ENCODE measurements at regions not wholly inside any gene's neighbourhood (a gene's known extent, or its start where the extent isn't known, plus 50 kb on each side); places are given as distances from the start of the nearest gene placed in this dataset.
A peak's percentile ranks its signal among the peaks of the same experiment; 100 is the strongest.

DNA sequence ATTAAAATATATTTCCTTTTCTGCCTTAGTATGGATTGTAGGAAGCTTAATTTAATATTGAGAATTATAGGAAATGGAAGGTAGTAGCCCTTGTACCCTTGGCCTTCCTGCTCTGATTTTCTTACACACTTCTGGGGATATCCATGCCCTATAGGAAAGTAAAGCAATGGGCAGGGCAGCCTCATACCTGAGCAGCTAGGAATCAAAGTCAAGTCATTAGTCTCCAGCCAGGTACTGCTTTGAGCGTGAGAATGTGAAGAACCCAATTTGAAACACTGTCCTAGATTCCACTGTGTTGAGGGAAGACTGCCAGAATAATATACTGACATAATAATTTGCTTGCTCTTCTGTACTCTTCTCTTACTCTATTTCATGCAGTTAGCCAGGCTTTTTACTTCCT, 51.0 kb upstream of the L3MBTL3 start:
- H3K4me1 ChIP-seq (ENCODE audit: control insufficient read depth, insufficient read depth, low read length, poor library complexity, severe bottlenecking): no peaks in the 10 kb centered on the region
- H3K9me3 ChIP-seq (ENCODE audit: control insufficient read depth, low read length): no peaks in the 10 kb centered on the region
- no CpG with 5 or more reads among the region's 1 CpG for WGBS, 2 experiments (ENCODE audit: insufficient coverage in 2 of 2)
- no peak overlapping the region for H3K4me3 ChIP-seq (ENCODE audit: extremely low read depth, insufficient read depth, low read length, poor library complexity, severe bottlenecking)
- no peaks in the 10 kb centered on the region for H3K36me3 ChIP-seq (ENCODE audit: control insufficient read depth, insufficient read depth, low read length)
- no peak overlapping the region for H3K27ac ChIP-seq (ENCODE audit: low read depth, low read length, severe bottlenecking)

DNA sequence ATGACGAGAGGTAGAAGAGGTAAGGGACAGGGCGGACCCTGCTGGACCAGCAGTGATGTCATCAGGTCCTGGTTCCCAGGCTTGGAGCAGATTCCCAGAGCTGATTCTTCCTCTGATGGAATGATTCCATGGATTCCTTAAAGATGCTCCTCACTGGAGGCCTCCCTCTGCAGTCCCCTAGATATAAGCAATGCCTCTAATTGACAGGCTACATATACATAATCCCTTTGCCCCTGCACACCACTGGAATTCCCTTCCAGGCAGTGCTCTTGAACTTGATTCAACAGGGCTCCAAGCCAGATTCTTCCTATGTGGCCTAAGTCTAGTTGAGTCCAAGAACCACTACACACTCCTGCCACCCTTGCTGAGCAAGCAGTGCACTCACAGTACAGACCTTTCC, 52.3 kb upstream of the L3MBTL3 start:
- H3K9me3 ChIP-seq (ENCODE audit: control insufficient read depth, low read length): no peaks in the 10 kb centered on the region
- H3K4me1 ChIP-seq (ENCODE audit: control insufficient read depth, insufficient read depth, low read length, poor library complexity, severe bottlenecking): no peaks in the 10 kb centered on the region
- WGBS, 2 experiments (ENCODE audit: insufficient coverage in 2 of 2): 81 to 100% methylated on average over 1 to 2 of the region's 2 CpGs
- no peak overlapping the region for H3K27ac ChIP-seq (ENCODE audit: low read depth, low read length, severe bottlenecking)
- no peak overlapping the region for H3K4me3 ChIP-seq (ENCODE audit: extremely low read depth, insufficient read depth, low read length, poor library complexity, severe bottlenecking)
- H3K36me3 ChIP-seq (ENCODE audit: control insufficient read depth, insufficient read depth, low read length): no peaks in the 10 kb centered on the region

DNA sequence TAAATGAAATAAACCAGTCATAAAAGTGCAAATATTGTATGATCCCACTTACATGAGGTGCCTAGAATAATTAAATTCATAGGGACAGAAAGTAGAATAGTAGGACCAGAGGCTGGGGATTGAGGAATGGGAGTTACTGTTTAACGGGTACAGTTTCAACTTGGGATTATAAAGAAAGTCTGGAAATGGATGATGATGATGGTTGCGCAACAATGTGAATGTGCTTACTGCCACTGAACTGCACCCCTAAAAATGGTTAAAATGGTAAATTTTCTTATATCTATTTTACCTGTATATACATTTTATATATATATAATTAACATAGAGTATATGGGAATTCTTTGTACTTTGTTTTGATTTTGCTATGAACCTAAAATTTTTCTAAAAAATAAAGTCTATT, 53.3 kb upstream of the L3MBTL3 start:
- Histone ChIP-seq H3K4me3 (ENCODE audit: extremely low read depth, insufficient read depth, low read length, poor library complexity, severe bottlenecking) (no peak overlapping the region), H3K27ac (ENCODE audit: low read depth, low read length, severe bottlenecking) (no peak overlapping the region)
- 75 to 100% methylated on average over 1 of the region's 2 CpGs for WGBS, 2 experiments (ENCODE audit: insufficient coverage in 2 of 2)

DNA sequence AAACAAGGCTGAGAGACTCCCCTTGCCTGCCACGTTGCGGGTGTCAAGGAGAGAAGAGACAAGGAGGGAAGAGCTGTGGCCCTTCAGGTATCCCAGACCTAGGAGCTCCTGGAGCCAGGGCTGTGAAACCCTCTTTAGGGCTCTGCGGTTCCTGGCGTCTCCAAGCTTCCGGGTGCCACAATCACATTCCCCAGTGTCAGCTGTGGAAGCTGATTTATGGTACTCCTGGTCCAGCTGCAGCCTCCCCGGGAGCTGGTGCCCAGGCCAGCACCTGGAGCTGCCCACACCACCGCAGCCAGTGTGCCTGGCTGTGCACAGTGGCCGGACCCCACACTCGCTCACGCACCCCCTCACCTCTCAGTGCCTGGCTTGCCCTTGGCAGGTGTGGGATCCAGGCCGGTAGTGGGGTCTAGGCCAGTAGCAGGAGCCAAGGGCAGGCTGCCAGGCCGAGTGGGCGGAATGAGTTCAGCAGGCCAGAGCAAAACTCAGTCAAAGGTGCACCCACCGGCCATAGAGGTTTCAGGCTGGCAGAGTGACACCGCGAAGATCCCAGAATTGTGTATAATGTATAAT, 58.9 kb upstream of the L3MBTL3 start:
- Histone ChIP-seq H3K4me3 (ENCODE audit: extremely low read depth, insufficient read depth, low read length, poor library complexity, severe bottlenecking) (no peak overlapping the region), H3K4me1 (ENCODE audit: control insufficient read depth, insufficient read depth, low read length, poor library complexity, severe bottlenecking) (no peaks in the 10 kb centered on the region), H3K27ac (ENCODE audit: low read depth, low read length, severe bottlenecking) (no peak overlapping the region), H3K9me3 (ENCODE audit: control insufficient read depth, low read length) (no peaks in the 10 kb centered on the region), H3K36me3 (ENCODE audit: control insufficient read depth, insufficient read depth, low read length) (no peaks in the 10 kb centered on the region)
- 89 to 96% methylated on average over 9 to 12 of the region's 16 CpGs for WGBS, 2 experiments (ENCODE audit: insufficient coverage in 2 of 2)

More for the DNA sequence above, 53.3 kb upstream of the L3MBTL3 start:
- no peaks in the 10 kb centered on the region for H3K9me3 ChIP-seq (ENCODE audit: control insufficient read depth, low read length)
- no peaks in the 10 kb centered on the region for H3K4me1 ChIP-seq (ENCODE audit: control insufficient read depth, insufficient read depth, low read length, poor library complexity, severe bottlenecking)
- H3K36me3 ChIP-seq (ENCODE audit: control insufficient read depth, insufficient read depth, low read length): no peaks in the 10 kb centered on the region

DNA sequence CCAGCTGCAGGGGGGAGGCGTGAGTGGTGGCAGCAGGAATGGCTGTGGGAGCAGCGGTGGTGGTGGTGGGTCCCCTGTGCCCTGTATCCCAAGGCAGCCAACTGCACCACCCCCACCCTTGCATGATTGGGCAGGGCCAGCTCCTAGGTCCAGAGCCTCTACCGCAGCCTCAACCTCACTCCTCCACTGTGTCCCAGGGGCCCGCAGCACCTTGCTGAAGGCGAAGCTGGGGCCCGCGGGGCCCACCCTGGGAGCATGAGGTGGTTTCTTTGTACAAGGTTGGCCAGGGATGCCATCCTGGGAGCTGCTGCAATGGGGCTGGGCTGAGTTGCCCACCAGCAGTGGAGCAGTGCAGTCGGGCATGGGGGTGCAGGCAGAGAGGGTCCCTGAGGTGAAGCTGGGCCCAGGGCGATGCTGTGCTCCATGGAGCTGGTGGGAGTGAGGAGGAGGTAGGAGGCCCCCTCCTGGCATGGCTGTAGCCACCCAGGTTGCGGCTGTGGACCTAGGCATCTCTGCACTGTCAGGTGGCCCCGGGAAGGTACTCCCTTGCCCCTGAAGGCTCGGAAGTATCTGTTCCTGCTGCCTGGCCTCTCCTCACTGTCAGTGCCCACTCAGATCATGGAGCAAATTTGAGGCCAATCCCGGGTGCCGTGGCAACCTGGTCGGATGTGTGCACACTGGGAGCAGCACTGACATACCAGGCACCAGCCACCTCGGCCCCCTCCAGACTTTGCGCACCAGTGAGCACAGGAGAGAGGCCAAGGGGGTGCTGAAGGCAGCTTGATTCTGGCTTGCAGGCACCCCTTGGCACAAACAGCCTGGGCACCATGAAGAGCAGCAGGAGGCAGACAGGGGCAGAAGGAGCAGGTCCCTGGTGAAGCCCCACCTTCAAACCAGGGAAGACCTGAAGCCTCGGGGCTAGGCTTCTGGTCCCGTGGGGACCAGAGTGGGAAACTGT, 60.2 kb upstream of the L3MBTL3 start:
- no peaks in the 10 kb centered on the region for H3K4me1 ChIP-seq (ENCODE audit: control insufficient read depth, insufficient read depth, low read length, poor library complexity, severe bottlenecking)
- H3K36me3 ChIP-seq (ENCODE audit: control insufficient read depth, insufficient read depth, low read length): no peaks in the 10 kb centered on the region
- no peaks in the 10 kb centered on the region for H3K9me3 ChIP-seq (ENCODE audit: control insufficient read depth, low read length)
- H3K27ac ChIP-seq (ENCODE audit: low read depth, low read length, severe bottlenecking): no peak overlapping the region
- no peak overlapping the region for H3K4me3 ChIP-seq (ENCODE audit: extremely low read depth, insufficient read depth, low read length, poor library complexity, severe bottlenecking)
- 92 to 95% methylated on average over 12 to 14 of the region's 19 CpGs for WGBS, 2 experiments (ENCODE audit: insufficient coverage in 2 of 2)

DNA sequence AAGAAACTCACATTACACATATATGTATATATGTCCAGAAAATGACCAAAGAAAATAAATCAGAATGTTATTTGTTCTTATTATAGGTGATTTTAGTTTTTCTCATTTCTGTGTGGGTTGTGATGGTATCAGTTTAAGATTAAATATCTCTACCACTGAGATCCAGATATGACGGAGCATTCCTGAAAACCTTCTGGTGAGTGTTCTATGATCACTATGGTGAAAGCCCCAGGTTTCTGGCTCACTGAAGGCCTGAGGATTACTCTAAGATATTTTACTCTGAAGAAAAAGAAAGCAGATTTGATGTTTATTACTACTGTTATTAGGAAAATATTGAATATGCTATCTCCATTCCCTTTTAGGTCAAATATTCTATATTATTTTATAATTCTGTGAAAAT, 62.8 kb upstream of the L3MBTL3 start:
- Histone ChIP-seq H3K9me3 (ENCODE audit: control insufficient read depth, low read length) (no peaks in the 10 kb centered on the region), H3K4me1 (ENCODE audit: control insufficient read depth, insufficient read depth, low read length, poor library complexity, severe bottlenecking) (no peaks in the 10 kb centered on the region), H3K36me3 (ENCODE audit: control insufficient read depth, insufficient read depth, low read length) (no peaks in the 10 kb centered on the region), H3K4me3 (ENCODE audit: extremely low read depth, insufficient read depth, low read length, poor library complexity, severe bottlenecking) (no peak overlapping the region), H3K27ac (ENCODE audit: low read depth, low read length, severe bottlenecking) (no peak overlapping the region)
- WGBS, 2 experiments (ENCODE audit: insufficient coverage in 2 of 2): no CpG with 5 or more reads among the region's 1 CpG

DNA sequence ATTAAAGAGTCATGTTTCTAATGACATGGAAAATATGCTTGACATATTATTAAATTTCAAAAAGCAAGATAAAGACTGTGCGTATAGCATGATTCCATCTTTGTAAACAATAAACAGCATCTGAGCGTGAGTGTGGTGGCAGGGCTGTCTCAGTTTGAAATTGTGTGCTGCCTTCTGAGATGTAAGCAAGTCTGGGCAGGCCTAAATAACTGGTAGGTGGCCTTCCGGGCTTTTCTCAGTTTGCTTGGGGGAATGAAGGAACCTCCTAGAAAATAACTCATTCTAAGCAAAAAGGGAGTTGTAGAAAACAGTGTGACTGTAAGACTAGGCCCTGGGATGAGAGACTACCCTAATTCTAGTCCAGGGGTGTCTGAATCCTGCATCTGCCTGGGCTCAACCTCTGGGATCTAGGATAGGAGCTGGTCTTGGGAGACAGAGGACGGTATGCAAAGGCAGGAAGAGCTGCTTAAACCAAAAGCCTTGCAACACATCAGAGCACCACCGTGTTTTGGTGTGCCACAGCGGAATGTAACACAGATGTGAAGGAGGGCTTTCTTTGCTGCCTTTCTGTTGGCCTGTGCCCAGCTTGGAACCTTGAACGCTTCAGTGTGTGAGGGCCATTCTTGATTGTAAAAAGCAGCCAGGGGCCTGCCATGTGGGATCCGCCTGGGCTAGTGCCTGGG, 63.5 kb upstream of the L3MBTL3 start:
- H3K36me3 ChIP-seq (ENCODE audit: control insufficient read depth, insufficient read depth, low read length): no peaks in the 10 kb centered on the region

DNA sequence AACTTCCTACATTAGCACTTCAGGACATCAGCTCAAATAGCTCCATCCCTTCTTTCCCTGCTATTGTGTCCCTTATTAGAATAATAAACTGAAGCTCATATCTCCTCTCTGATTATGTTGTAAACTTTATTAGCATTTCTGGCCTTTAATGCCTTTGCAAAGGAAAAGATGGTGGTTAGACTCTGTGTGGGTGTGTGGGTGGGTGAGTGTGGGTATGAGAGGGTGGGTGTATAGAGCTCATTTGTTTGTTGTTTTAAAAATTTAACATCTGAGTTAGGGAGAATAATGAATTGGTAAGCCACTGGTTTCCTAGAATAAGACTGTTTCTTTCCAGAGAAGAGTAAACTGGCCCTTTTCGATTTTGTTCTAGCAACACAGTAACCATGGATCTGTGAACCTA, 70.6 kb upstream of the L3MBTL3 start:
- Histone ChIP-seq H3K27ac (ENCODE audit: low read depth, low read length, severe bottlenecking) (no peak overlapping the region), H3K9me3 (ENCODE audit: control insufficient read depth, low read length) (no peaks in the 10 kb centered on the region), H3K4me1 (ENCODE audit: control insufficient read depth, insufficient read depth, low read length, poor library complexity, severe bottlenecking) (peaks cover 19% of the 10 kb centered on the region), H3K36me3 (ENCODE audit: control insufficient read depth, insufficient read depth, low read length) (no peaks in the 10 kb centered on the region), H3K4me3 (ENCODE audit: extremely low read depth, insufficient read depth, low read length, poor library complexity, severe bottlenecking) (no peak overlapping the region)
- 80% methylated on average over 1 of the region's 1 CpG; no CpG with 5 or more reads in 1 of the 2 experiments for WGBS, 2 experiments (ENCODE audit: insufficient coverage in 2 of 2)

More for the DNA sequence above, 63.5 kb upstream of the L3MBTL3 start:
- 82 to 97% methylated on average over 4 to 5 of the region's 8 CpGs for WGBS, 2 experiments (ENCODE audit: insufficient coverage in 2 of 2)
- H3K4me1 ChIP-seq (ENCODE audit: control insufficient read depth, insufficient read depth, low read length, poor library complexity, severe bottlenecking): no peaks in the 10 kb centered on the region
- no peaks in the 10 kb centered on the region for H3K9me3 ChIP-seq (ENCODE audit: control insufficient read depth, low read length)
- no peak overlapping the region for H3K4me3 ChIP-seq (ENCODE audit: extremely low read depth, insufficient read depth, low read length, poor library complexity, severe bottlenecking)
- H3K27ac ChIP-seq (ENCODE audit: low read depth, low read length, severe bottlenecking): no peak overlapping the region

DNA sequence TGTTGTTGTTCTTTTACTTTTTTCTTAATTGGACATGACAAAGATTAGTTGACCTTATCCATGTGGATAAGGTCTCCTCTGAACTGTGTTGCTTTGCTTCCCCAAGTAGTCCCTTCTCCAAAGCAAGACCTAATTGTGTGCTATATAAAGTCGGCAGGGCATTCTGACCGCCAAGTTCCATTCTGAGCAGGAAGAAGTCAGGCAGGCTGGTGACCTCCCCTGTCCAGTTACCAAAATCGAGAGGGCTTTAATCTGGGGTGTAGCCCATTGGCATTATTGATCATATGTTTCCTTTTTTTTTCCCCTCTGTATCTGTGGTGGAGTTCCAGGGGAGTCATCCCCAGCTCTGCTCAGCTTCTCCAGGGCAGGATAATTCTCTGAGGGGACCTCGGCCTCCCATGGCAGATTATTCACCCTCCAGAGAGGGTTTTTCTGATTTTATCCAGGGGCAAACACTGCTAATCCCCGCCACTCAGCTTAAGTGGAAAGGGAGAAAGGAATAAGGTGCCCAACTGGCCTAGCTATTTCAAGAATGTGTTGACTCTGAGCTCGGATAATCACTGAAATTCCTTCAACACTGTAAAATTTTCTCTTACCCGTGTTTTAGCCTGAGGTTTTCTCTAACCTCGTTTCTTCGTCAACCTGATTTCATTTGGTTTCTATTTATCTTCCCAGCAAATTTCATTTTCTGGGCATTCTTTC, 71.8 kb upstream of the L3MBTL3 start:
- Histone ChIP-seq H3K4me3 (ENCODE audit: extremely low read depth, insufficient read depth, low read length, poor library complexity, severe bottlenecking) (no peak overlapping the region), H3K4me1 (ENCODE audit: control insufficient read depth, insufficient read depth, low read length, poor library complexity, severe bottlenecking) (peaks cover 19% of the 10 kb centered on the region), H3K36me3 (ENCODE audit: control insufficient read depth, insufficient read depth, low read length) (no peaks in the 10 kb centered on the region), H3K27ac (ENCODE audit: low read depth, low read length, severe bottlenecking) (peak overlapping the region; percentile 43), H3K9me3 (ENCODE audit: control insufficient read depth, low read length) (no peaks in the 10 kb centered on the region)
- 48 to 51% methylated on average over 7 of the region's 9 CpGs for WGBS, 2 experiments (ENCODE audit: insufficient coverage in 2 of 2)

DNA sequence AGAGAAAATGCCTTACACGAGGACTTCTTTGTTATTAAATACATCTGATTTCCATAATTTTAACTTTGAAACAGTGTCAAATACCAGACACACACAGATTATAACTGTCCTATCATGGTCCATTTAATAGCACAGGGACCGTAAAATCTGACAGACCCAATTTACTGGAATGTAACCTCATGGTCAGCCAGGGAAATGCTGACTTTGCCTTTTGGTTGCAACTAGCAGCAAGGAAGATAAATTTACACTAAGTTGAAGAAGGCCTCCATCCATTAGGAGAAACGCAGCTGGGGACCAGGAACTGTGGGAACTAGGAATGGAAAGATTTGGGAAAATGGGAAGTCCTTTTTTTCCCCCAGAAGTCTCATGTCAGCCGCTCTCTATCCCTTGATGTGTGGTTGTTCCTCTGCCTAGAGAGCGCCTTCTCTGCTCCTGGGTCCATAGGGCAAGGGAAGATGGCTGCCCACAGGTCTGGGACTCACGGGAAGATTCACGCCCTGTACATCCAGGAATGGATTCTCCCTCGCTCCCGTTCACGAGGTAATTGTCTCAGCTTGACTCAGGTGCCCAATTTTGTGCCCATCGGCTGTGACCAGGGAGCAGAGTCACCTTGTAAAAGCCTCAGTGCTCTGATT, 74.6 kb upstream of the L3MBTL3 start:
- Histone ChIP-seq H3K4me3 (ENCODE audit: extremely low read depth, insufficient read depth, low read length, poor library complexity, severe bottlenecking) (no peak overlapping the region), H3K27ac (ENCODE audit: low read depth, low read length, severe bottlenecking) (no peak overlapping the region), H3K36me3 (ENCODE audit: control insufficient read depth, insufficient read depth, low read length) (no peaks in the 10 kb centered on the region), H3K9me3 (ENCODE audit: control insufficient read depth, low read length) (no peaks in the 10 kb centered on the region), H3K4me1 (ENCODE audit: control insufficient read depth, insufficient read depth, low read length, poor library complexity, severe bottlenecking) (peaks cover 19% of the 10 kb centered on the region)
- WGBS, 2 experiments (ENCODE audit: insufficient coverage in 2 of 2): 94 to 100% methylated on average over 7 to 8 of the region's 11 CpGs

Data from mesodermal cell (in vitro differentiated cells).